ENCODE measurements at regions not wholly inside any gene's neighbourhood (a gene's known extent, or its start where the extent isn't known, plus 50 kb on each side); places are given as distances from the start of the nearest gene placed in this dataset.

DNA sequence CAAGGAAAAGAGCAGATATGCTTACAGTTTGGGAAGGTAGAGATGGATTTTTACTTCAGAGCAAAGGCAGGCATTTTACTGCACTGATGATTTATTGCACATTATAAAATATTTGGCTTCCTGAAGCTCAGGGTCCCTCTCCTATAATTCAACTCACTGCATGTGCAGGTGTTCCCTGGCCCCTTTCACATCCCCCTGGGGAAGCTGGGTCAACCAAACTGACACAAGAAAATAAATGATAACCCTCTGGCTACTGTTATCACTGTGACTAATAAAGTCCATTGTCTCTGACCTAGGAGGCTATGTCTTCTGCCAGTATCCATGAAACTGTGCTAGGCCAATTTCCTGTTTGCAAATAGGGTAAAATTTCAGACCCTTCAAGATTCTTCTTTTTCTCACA is 163.1 kb downstream of the ARL6IP6 start:
- H3K9me3 ChIP-seq (ENCODE audit: control insufficient read depth, insufficient read depth, low read length) = no peaks in the 10 kb centered on the region
- H3K4me3 ChIP-seq (ENCODE audit: low read depth, low read length) = no peak overlapping the region

DNA sequence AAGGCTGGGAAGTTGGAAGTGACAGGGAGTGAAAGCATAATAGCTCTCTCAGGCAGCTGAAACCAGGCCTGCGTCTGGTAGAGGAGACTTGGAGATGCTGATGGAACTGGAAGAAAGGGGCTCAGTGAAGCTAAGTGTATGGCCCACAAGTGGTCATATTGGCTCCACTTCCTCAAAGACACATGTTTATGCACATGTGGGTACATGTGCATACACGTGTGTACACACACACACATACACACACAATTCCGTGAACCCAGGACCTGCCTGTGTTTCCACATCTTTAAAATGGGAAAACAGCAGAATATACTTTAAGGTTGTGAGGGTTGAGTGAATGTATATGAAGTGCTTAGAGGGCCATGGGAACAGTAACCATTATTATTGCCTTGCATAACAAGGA is 160.9 kb downstream of the ARL6IP6 start:
- WGBS (ENCODE audit: insufficient coverage) = 78% methylated on average over 1 of the region's 3 CpGs
- Histone ChIP-seq H3K9me3 (ENCODE audit: control insufficient read depth, insufficient read depth, low read length) (no peaks in the 10 kb centered on the region), H3K27ac (ENCODE audit: low read depth, low read length) (no peak overlapping the region), H3K27me3 (ENCODE audit: control insufficient read depth, insufficient read depth, low read length) (no peaks in the 10 kb centered on the region), H3K4me3 (ENCODE audit: low read depth, low read length) (no peak overlapping the region), H3K4me1 (ENCODE audit: control insufficient read depth, insufficient read depth, low read length) (no peaks in the 10 kb centered on the region), H3K36me3 (ENCODE audit: control insufficient read depth, insufficient read depth, low read length) (no peaks in the 10 kb centered on the region)
- no peak for DNase-seq (ENCODE audit: low read depth in 4 of 6, low spot score in 6 of 6)

More for the DNA sequence above, 163.1 kb downstream of the ARL6IP6 start:
- Histone ChIP-seq H3K27ac (ENCODE audit: low read depth, low read length) (no peak overlapping the region), H3K4me1 (ENCODE audit: control insufficient read depth, insufficient read depth, low read length) (no peaks in the 10 kb centered on the region), H3K36me3 (ENCODE audit: control insufficient read depth, insufficient read depth, low read length) (no peaks in the 10 kb centered on the region), H3K27me3 (ENCODE audit: control insufficient read depth, insufficient read depth, low read length) (no peaks in the 10 kb centered on the region)
- no peak for DNase-seq (ENCODE audit: low read depth in 4 of 6, low spot score in 6 of 6)

- no peak overlapping the region for H3K27ac ChIP-seq (ENCODE audit: low read depth, low read length)
- 90% methylated on average over 4 of the region's 6 CpGs for WGBS (ENCODE audit: insufficient coverage)
Observed at GRCh38 chr2:152875701-152876695, 157.6 kb downstream of the ARL6IP6 start.

DNA sequence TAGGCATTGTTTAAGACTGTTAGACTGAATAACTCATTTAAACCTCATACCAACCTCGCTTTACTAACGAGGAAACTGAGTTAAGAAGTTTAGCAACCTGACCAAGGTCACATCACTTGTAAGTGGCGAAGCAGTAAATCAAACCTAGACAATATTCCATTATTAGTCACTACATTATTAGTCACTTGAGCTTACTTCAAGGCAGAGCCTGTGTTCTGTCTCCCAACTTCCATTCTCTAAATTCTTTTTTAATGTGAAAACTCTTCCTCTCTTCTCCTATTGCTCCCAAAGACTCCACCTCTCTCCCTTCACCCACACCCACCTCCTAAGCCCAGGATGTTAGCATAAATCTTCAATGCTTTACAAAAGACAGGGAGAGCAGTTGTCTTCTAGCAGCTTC is 156.5 kb downstream of the ARL6IP6 start:
- no peak overlapping the region for H3K4me3 ChIP-seq (ENCODE audit: low read depth, low read length)
- no peak overlapping the region for H3K27ac ChIP-seq (ENCODE audit: low read depth, low read length)
- no peak for DNase-seq (ENCODE audit: low read depth in 4 of 6, low spot score in 6 of 6)

More at GRCh38 chr2:152875701-152876695, 157.6 kb downstream of the ARL6IP6 start:
- Histone ChIP-seq H3K9me3 (ENCODE audit: control insufficient read depth, insufficient read depth, low read length) (no peaks in the 10 kb centered on the region), H3K36me3 (ENCODE audit: control insufficient read depth, insufficient read depth, low read length) (no peaks in the 10 kb centered on the region), H3K4me3 (ENCODE audit: low read depth, low read length) (no peak overlapping the region), H3K27me3 (ENCODE audit: control insufficient read depth, insufficient read depth, low read length) (no peaks in the 10 kb centered on the region), H3K4me1 (ENCODE audit: control insufficient read depth, insufficient read depth, low read length) (no peaks in the 10 kb centered on the region)
- no peak for DNase-seq (ENCODE audit: low read depth in 4 of 6, low spot score in 6 of 6)

GRCh38 chr2:152870239-152870638 is 151.8 kb downstream of the ARL6IP6 start:
- H3K9me3 ChIP-seq (ENCODE audit: control insufficient read depth, insufficient read depth, low read length) = no peaks in the 10 kb centered on the region
- peak in 1 of 6 donors; percentile 70 for DNase-seq (ENCODE audit: low read depth in 4 of 6, low spot score in 6 of 6)
- H3K27ac ChIP-seq (ENCODE audit: low read depth, low read length) = no peak overlapping the region
- no peak overlapping the region for H3K4me3 ChIP-seq (ENCODE audit: low read depth, low read length)
- 77% methylated on average over 3 of the region's 4 CpGs for WGBS (ENCODE audit: insufficient coverage)
- no peaks in the 10 kb centered on the region for H3K4me1 ChIP-seq (ENCODE audit: control insufficient read depth, insufficient read depth, low read length)
- H3K27me3 ChIP-seq (ENCODE audit: control insufficient read depth, insufficient read depth, low read length) = no peaks in the 10 kb centered on the region
- H3K36me3 ChIP-seq (ENCODE audit: control insufficient read depth, insufficient read depth, low read length) = no peaks in the 10 kb centered on the region

More for the DNA sequence above, 156.5 kb downstream of the ARL6IP6 start:
- H3K9me3 ChIP-seq (ENCODE audit: control insufficient read depth, insufficient read depth, low read length) = no peaks in the 10 kb centered on the region
- no peaks in the 10 kb centered on the region for H3K27me3 ChIP-seq (ENCODE audit: control insufficient read depth, insufficient read depth, low read length)
- H3K4me1 ChIP-seq (ENCODE audit: control insufficient read depth, insufficient read depth, low read length) = no peaks in the 10 kb centered on the region
- WGBS (ENCODE audit: insufficient coverage) = 92% methylated on average over 2 of the region's 3 CpGs
- H3K36me3 ChIP-seq (ENCODE audit: control insufficient read depth, insufficient read depth, low read length) = no peaks in the 10 kb centered on the region

- Histone ChIP-seq H3K4me3 (ENCODE audit: low read depth, low read length) (no peak overlapping the region), H3K9me3 (ENCODE audit: control insufficient read depth, insufficient read depth, low read length) (no peaks in the 10 kb centered on the region), H3K36me3 (ENCODE audit: control insufficient read depth, insufficient read depth, low read length) (no peaks in the 10 kb centered on the region), H3K4me1 (ENCODE audit: control insufficient read depth, insufficient read depth, low read length) (no peaks in the 10 kb centered on the region), H3K27me3 (ENCODE audit: control insufficient read depth, insufficient read depth, low read length) (no peaks in the 10 kb centered on the region), H3K27ac (ENCODE audit: low read depth, low read length) (no peak overlapping the region)
- no peak for DNase-seq (ENCODE audit: low read depth in 4 of 6, low spot score in 6 of 6)
- WGBS (ENCODE audit: insufficient coverage) = 80% methylated on average over 1 of the region's 3 CpGs
Observed at GRCh38 chr2:152867397-152867796, 149.0 kb downstream of the ARL6IP6 start.

GRCh38 chr2:152864601-152865149 is 146.3 kb downstream of the ARL6IP6 start:
- Histone ChIP-seq H3K27me3 (ENCODE audit: control insufficient read depth, insufficient read depth, low read length) (no peaks in the 10 kb centered on the region), H3K4me1 (ENCODE audit: control insufficient read depth, insufficient read depth, low read length) (no peaks in the 10 kb centered on the region), H3K4me3 (ENCODE audit: low read depth, low read length) (no peak overlapping the region), H3K9me3 (ENCODE audit: control insufficient read depth, insufficient read depth, low read length) (no peaks in the 10 kb centered on the region), H3K27ac (ENCODE audit: low read depth, low read length) (no peak overlapping the region), H3K36me3 (ENCODE audit: control insufficient read depth, insufficient read depth, low read length) (no peaks in the 10 kb centered on the region)
- no CpG with 5 or more reads among the region's 5 CpGs for WGBS (ENCODE audit: insufficient coverage)
- no peak for DNase-seq (ENCODE audit: low read depth in 4 of 6, low spot score in 6 of 6)

DNA sequence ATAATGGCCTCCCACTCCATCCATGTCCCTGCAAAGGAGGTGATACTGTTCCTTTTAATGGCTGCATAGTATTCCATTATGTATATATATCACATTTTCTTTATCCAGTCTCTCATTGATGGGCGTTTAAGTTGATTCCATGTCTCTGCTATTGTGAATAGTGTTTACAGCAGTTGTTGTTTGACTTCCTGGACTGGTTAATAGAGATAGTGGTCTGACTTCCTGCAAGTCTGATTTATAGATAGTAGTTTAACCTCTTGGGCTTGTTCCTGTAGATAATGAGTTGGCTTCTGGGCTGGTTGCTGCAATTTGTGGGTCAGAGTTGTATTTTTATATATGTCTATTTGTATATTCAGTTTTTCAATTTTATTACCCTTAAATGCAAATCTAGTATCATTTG is 145.4 kb downstream of the ARL6IP6 start:
- H3K9me3 ChIP-seq (ENCODE audit: control insufficient read depth, insufficient read depth, low read length) = no peaks in the 10 kb centered on the region
- H3K4me1 ChIP-seq (ENCODE audit: control insufficient read depth, insufficient read depth, low read length) = no peaks in the 10 kb centered on the region
- no CpG with 5 or more reads among the region's 1 CpG for WGBS (ENCODE audit: insufficient coverage)
- no peaks in the 10 kb centered on the region for H3K36me3 ChIP-seq (ENCODE audit: control insufficient read depth, insufficient read depth, low read length)
- H3K4me3 ChIP-seq (ENCODE audit: low read depth, low read length) = no peak overlapping the region
- DNase-seq (ENCODE audit: low read depth in 4 of 6, low spot score in 6 of 6) = no peak
- H3K27me3 ChIP-seq (ENCODE audit: control insufficient read depth, insufficient read depth, low read length) = no peaks in the 10 kb centered on the region
- H3K27ac ChIP-seq (ENCODE audit: low read depth, low read length) = no peak overlapping the region

DNA sequence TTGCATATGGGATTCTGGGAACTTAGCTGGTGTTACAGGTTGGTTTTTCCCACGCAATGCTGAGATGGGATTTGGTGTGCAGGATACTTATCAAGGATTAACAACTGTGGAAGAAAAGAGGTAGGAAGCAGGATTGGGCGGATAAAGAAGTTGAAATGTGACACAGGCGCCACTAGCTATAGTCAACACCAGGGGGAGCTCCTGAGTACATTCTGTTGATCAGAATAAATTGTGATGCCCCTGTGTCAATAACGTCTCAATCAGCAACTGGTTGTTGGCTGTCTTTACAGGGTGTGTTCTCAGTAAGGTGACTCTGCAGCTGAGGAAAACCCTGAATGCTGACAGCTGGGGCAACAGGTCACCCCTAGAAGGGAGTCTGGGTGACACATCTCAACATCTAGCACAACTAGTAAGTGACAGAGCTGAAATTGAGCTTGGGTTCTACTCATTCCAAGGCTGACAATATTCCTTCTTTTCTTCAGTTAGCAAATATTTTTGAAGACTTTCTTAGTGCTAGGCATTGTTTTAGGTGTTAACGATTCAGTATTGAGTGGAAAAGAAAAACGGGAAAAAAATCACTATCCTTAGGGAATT is 143.0 kb downstream of the ARL6IP6 start:
- Histone ChIP-seq H3K27me3 (ENCODE audit: control insufficient read depth, insufficient read depth, low read length) (no peaks in the 10 kb centered on the region), H3K36me3 (ENCODE audit: control insufficient read depth, insufficient read depth, low read length) (no peaks in the 10 kb centered on the region), H3K9me3 (ENCODE audit: control insufficient read depth, insufficient read depth, low read length) (no peaks in the 10 kb centered on the region), H3K4me3 (ENCODE audit: low read depth, low read length) (no peak overlapping the region), H3K4me1 (ENCODE audit: control insufficient read depth, insufficient read depth, low read length) (peaks cover 4% of the 10 kb centered on the region), H3K27ac (ENCODE audit: low read depth, low read length) (no peak overlapping the region)
- DNase-seq (ENCODE audit: low read depth in 4 of 6, low spot score in 6 of 6) = peak in 1 of 6 donors; percentile 24
- 73% methylated on average over 4 of the region's 6 CpGs for WGBS (ENCODE audit: insufficient coverage)
